ENCODE measurements at regions not wholly inside any gene's neighbourhood (a gene's known extent, or its start where the extent isn't known, plus 50 kb on each side); places are given as distances from the start of the nearest gene placed in this dataset.

GRCh38 chr4:27081675-27082586 is 221.3 kb downstream of the STIM2 start:
- TF ChIP-seq, protein P1, sequence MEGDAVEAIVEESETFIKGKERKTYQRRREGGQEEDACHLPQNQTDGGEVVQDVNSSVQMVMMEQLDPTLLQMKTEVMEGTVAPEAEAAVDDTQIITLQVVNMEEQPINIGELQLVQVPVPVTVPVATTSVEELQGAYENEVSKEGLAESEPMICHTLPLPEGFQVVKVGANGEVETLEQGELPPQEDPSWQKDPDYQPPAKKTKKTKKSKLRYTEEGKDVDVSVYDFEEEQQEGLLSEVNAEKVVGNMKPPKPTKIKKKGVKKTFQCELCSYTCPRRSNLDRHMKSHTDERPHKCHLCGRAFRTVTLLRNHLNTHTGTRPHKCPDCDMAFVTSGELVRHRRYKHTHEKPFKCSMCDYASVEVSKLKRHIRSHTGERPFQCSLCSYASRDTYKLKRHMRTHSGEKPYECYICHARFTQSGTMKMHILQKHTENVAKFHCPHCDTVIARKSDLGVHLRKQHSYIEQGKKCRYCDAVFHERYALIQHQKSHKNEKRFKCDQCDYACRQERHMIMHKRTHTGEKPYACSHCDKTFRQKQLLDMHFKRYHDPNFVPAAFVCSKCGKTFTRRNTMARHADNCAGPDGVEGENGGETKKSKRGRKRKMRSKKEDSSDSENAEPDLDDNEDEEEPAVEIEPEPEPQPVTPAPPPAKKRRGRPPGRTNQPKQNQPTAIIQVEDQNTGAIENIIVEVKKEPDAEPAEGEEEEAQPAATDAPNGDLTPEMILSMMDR (conservative IDR thresholded peaks at IDR 0.05; ENCODE audit: low read depth in 2 of 2): no peak
- TF ChIP-seq EZH2 (IDR thresholded peaks at IDR 0.05; ENCODE audit: low read depth, unreplicated experiment) (no peak), ZNF114 (CRISPR knock-in tag; IDR thresholded peaks at IDR 0.05) (no peak), CREB1 (CRISPR knock-in tag; IDR thresholded peaks at IDR 0.05; ENCODE audit: low read depth) (no peak)
- TF ChIP-seq, protein P2, sequence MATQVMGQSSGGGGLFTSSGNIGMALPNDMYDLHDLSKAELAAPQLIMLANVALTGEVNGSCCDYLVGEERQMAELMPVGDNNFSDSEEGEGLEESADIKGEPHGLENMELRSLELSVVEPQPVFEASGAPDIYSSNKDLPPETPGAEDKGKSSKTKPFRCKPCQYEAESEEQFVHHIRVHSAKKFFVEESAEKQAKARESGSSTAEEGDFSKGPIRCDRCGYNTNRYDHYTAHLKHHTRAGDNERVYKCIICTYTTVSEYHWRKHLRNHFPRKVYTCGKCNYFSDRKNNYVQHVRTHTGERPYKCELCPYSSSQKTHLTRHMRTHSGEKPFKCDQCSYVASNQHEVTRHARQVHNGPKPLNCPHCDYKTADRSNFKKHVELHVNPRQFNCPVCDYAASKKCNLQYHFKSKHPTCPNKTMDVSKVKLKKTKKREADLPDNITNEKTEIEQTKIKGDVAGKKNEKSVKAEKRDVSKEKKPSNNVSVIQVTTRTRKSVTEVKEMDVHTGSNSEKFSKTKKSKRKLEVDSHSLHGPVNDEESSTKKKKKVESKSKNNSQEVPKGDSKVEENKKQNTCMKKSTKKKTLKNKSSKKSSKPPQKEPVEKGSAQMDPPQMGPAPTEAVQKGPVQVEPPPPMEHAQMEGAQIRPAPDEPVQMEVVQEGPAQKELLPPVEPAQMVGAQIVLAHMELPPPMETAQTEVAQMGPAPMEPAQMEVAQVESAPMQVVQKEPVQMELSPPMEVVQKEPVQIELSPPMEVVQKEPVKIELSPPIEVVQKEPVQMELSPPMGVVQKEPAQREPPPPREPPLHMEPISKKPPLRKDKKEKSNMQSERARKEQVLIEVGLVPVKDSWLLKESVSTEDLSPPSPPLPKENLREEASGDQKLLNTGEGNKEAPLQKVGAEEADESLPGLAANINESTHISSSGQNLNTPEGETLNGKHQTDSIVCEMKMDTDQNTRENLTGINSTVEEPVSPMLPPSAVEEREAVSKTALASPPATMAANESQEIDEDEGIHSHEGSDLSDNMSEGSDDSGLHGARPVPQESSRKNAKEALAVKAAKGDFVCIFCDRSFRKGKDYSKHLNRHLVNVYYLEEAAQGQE (IDR thresholded peaks at IDR 0.05; ENCODE audit: unreplicated experiment): no peak
